ENCODE measurements at regions not wholly inside any gene's neighbourhood (a gene's known extent, or its start where the extent isn't known, plus 50 kb on each side); places are given as distances from the start of the nearest gene placed in this dataset.

DNA sequence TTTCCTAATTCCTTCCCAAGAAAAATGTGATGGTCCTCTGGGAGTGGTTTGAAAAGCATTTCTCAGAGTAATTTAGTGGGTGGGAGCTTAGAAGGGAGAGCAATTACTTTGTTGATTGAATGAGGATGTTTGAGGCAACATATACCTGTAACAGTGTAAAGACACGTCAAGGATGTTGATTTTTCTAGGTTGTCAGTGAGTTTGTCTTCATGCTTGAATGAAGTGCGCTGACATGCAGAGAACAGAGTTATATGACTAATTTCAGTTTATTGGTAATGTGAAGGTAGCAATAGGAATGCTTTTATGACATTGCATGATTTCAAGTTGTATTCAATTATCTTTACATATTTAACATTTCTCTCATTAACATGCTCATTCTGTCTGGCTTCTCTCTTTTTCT, 286.9 kb downstream of the NFKBIZ start:
- H3K36me3 ChIP-seq, result no peaks in the 10 kb centered on the region
- no peak overlapping the region for H3K4me3 ChIP-seq
- no peaks in the 10 kb centered on the region for H3K9me3 ChIP-seq
- intact Hi-C loops (cut with DNase I), result no loop called here
- DNase-seq, result no peak
- H3K27ac ChIP-seq, result no peak overlapping the region
- TF ChIP-seq, protein P1, sequence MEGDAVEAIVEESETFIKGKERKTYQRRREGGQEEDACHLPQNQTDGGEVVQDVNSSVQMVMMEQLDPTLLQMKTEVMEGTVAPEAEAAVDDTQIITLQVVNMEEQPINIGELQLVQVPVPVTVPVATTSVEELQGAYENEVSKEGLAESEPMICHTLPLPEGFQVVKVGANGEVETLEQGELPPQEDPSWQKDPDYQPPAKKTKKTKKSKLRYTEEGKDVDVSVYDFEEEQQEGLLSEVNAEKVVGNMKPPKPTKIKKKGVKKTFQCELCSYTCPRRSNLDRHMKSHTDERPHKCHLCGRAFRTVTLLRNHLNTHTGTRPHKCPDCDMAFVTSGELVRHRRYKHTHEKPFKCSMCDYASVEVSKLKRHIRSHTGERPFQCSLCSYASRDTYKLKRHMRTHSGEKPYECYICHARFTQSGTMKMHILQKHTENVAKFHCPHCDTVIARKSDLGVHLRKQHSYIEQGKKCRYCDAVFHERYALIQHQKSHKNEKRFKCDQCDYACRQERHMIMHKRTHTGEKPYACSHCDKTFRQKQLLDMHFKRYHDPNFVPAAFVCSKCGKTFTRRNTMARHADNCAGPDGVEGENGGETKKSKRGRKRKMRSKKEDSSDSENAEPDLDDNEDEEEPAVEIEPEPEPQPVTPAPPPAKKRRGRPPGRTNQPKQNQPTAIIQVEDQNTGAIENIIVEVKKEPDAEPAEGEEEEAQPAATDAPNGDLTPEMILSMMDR (IDR thresholded peaks at IDR 0.05), result no peak
- H3K27me3 ChIP-seq, result no peaks in the 10 kb centered on the region
- H3K9ac ChIP-seq (ENCODE audit: low read depth in 2 of 2, low read length in 2 of 2), result no peak overlapping the region
- H3K4me1 ChIP-seq, result no peaks in the 10 kb centered on the region

DNA sequence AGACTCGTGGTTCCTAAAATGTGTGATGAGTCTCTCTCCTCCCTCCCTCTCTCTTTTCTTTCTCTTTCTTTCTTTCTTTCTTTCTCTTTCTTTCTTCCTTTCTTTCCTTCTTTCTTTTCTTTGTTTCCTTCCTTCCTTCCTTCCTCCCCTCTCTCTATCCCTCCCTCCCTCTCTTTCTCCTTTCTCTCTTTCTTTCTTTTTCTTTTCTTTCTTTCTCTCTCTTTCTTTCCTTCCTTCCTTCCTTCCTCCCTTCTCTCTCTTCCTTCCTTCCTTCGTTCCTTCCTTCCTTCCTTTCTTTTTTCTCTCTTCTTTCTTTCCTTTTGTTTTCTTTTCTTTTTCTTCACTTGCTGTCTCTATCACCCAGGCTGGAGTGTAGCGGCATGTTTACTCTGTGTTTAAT, 290.8 kb downstream of the NFKBIZ start:
- Histone ChIP-seq H3K27me3 (no peaks in the 10 kb centered on the region), H3K9ac (ENCODE audit: low read depth in 2 of 2, low read length in 2 of 2) (no peak overlapping the region), H3K27ac (no peak overlapping the region), H3K4me1 (no peaks in the 10 kb centered on the region), H3K9me3 (no peaks in the 10 kb centered on the region), H3K4me3 (no peak overlapping the region), H3K36me3 (no peaks in the 10 kb centered on the region)
- no peak for DNase-seq
- intact Hi-C loops (cut with DNase I), result no loop called here
- TF ChIP-seq, protein P1 (IDR thresholded peaks at IDR 0.05), result no peak

DNA sequence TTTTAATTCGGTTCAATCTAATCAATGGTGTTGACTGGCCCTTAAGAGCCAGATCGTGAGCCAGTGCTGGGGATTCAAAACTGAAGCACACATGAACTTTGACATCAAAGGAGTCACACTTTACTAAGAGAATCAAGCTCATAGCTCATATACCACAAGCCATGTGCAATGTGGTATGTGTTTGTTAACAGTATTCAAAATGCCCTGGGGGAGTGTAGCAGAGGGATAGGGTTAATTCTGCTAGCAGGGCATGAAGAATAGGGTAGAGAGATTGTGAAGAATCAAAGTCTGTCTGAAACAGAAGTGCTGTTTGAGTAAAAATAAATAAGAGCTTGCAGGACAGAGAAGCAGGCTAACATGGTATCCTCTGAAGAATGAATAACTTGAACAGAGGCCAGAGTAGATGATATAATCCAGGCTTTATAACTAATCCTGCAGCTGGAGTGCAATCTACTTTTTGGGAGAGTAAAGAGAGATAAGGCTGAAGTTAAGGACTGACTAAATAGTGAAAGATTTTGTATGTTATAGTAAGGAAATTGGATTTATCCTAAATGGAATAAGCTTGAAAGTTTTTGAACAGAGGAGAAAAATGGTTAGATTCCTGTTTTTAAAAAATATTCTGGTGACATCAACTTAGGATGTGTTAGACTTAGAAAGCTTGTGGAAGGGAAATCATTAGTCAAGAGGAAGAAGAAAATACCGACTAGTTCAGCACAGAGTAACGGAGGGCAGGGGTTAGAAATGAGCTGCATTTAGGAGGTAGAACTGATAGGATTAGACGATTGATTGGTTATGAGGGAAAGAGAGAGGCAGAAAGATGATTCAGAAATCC, 292.0 kb downstream of the NFKBIZ start:
- DNase-seq, result no peak
- no peak overlapping the region for H3K27ac ChIP-seq
- intact Hi-C loops (cut with DNase I), result no loop called here

DNA sequence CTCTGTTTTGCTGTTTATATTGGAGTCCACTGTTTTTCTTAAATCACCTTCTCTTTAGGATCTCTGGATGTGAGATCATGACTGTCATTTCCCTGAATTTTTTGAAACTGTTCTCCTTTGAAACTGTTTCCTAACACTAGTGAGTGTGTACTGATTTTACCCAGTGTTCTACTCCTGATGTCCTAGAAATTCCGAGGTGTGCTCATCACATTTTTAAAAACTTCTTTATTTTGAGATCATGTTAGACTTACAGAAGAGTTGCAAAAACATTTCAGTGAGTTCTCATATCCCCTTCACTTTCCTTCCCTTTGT, 292.6 kb downstream of the NFKBIZ start:
- TF ChIP-seq, protein P1 (IDR thresholded peaks at IDR 0.05), result no peak
- intact Hi-C loops (cut with DNase I), result no loop called here
- Histone ChIP-seq H3K36me3 (no peaks in the 10 kb centered on the region), H3K27ac (no peak overlapping the region), H3K4me3 (no peak overlapping the region), H3K9me3 (no peaks in the 10 kb centered on the region), H3K4me1 (no peaks in the 10 kb centered on the region), H3K9ac (ENCODE audit: low read depth in 2 of 2, low read length in 2 of 2) (no peak overlapping the region), H3K27me3 (no peaks in the 10 kb centered on the region)
- DNase-seq, result no peak

More for the DNA sequence above, 292.0 kb downstream of the NFKBIZ start:
- Histone ChIP-seq H3K4me1 (no peaks in the 10 kb centered on the region), H3K9ac (ENCODE audit: low read depth in 2 of 2, low read length in 2 of 2) (no peak overlapping the region), H3K4me3 (no peak overlapping the region), H3K27me3 (no peaks in the 10 kb centered on the region), H3K9me3 (no peaks in the 10 kb centered on the region), H3K36me3 (no peaks in the 10 kb centered on the region)
- TF ChIP-seq, protein P1 (IDR thresholded peaks at IDR 0.05), result no peak

DNA sequence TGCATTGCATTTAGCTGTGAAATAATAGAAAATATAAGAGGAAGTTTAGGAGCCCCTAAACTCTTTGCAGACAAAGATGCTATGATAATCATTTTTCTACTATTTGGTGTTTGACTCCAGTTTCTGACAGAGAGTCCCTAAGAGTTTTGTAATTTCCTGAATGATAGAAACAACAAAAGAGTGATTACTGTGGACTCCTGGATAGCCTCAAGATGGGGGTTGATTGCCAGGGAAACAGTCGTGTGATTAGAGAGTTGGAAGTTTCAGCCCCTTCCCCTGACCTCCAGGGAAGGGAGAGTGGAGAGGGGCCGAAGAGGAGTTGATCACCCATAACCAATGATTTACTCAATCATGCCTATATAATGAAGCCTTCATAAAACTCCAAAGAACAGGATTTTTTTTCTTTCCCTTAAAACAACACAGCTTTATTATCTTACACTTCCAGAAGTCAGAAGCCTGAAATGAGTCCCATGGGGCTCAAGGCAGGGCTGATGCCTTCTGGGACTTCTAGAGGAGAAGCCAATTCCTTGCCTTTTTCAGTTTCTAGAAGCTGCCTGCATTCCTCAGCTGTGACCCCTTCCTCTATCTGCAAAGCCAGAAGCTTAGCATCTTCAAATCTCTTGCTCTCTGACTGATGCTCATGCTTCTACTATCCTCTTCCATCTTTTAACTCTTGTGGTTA, 292.3 kb upstream of the ZPLD1 start:
- H3K36me3 ChIP-seq, result no peaks in the 10 kb centered on the region
- no peak for DNase-seq
- no peaks in the 10 kb centered on the region for H3K4me1 ChIP-seq
- H3K9ac ChIP-seq (ENCODE audit: low read depth in 2 of 2, low read length in 2 of 2), result no peak overlapping the region
- no peak overlapping the region for H3K27ac ChIP-seq
- no peaks in the 10 kb centered on the region for H3K9me3 ChIP-seq
- intact Hi-C loops (cut with DNase I), result no loop called here
- no peak overlapping the region for H3K4me3 ChIP-seq
- TF ChIP-seq, protein P1 (IDR thresholded peaks at IDR 0.05), result no peak
- H3K27me3 ChIP-seq, result no peaks in the 10 kb centered on the region
